H9 (cell line): ENCODE measurements at regions not wholly inside any gene's neighbourhood (a gene's known extent, or its start where the extent isn't known, plus 50 kb on each side); places are given as distances from the start of the nearest gene placed in this dataset.
"Not testable (repeated sequence)": the region's sequence is repeated elsewhere in the genome, so short reads cannot be mapped to it uniquely, and the experiment has no call there.

Source experiments
- DNase-seq: peaks from one replicate; pipeline ENCODE4 v3.0.0-alpha.2; 2017
- H2AFZ ChIP-seq: one replicate; pipeline ENCODE4 v1.6.1; 2013; ENCODE audit warnings: mild to moderate bottlenecking, low read length, control low read depth, moderate library complexity
- H2AK5ac ChIP-seq: 2 replicates; pipeline ENCODE4 v1.6.1; 2013; ENCODE audit warnings: low read length, control low read depth, mixed read lengths; ENCODE audit not compliant: insufficient read length
- H2BK120ac ChIP-seq: one replicate; pipeline ENCODE4 v1.6.1; 2013; ENCODE audit warnings: low read depth, mild to moderate bottlenecking, low read length, control low read depth, inconsistent platforms; ENCODE audit not compliant: poor library complexity, severe bottlenecking
- H2BK12ac ChIP-seq: 2 replicates; pipeline ENCODE4 v1.6.1; 2013; ENCODE audit warnings: low read length, control low read depth, mixed read lengths, low read depth; ENCODE audit not compliant: insufficient read length
- H2BK15ac ChIP-seq: 2 replicates; pipeline ENCODE4 v1.6.1; 2013; ENCODE audit warnings: low read depth, low read length, control low read depth
- H2BK20ac ChIP-seq: one replicate; pipeline ENCODE4 v1.6.1; 2013; ENCODE audit warnings: low read depth, mild to moderate bottlenecking, low read length, control low read depth, inconsistent platforms; ENCODE audit not compliant: poor library complexity, severe bottlenecking
- H2BK5ac ChIP-seq: 2 replicates; pipeline ENCODE4 v1.6.1; 2013; ENCODE audit warnings: low read length, control low read depth, mixed read lengths; ENCODE audit not compliant: insufficient read length
- H3K14ac ChIP-seq: 2 replicates; pipeline ENCODE4 v1.6.1; 2013; ENCODE audit warnings: low read length, control low read depth; ENCODE audit not compliant: insufficient read depth
- H3K18ac ChIP-seq: 2 replicates; pipeline ENCODE4 v1.6.1; 2013; ENCODE audit warnings: low read depth, mild to moderate bottlenecking, mixed read lengths, low read length, control low read depth; ENCODE audit not compliant: insufficient read length
- H3K23ac ChIP-seq: 2 replicates; pipeline ENCODE4 v1.6.1; 2013; ENCODE audit warnings: low read length, control low read depth, mixed read lengths, low read depth; ENCODE audit not compliant: insufficient read length
- H3K23me2 ChIP-seq: 2 replicates; pipeline ENCODE4 v1.6.1; 2013; ENCODE audit warnings: low read depth, mild to moderate bottlenecking, mixed read lengths, low read length, control low read depth; ENCODE audit not compliant: insufficient read length, poor library complexity, severe bottlenecking
- H3K27ac ChIP-seq: 2 replicates; pipeline ENCODE4 v1.5.1; 2013; ENCODE audit warnings: low read length, control low read depth, mixed read lengths, low read depth; ENCODE audit not compliant: insufficient read length
- H3K27me3 ChIP-seq: 2 replicates; pipeline ENCODE4 v1.6.1; 2013; ENCODE audit warnings: low read length, control low read depth, inconsistent platforms; ENCODE audit not compliant: insufficient read depth
- H3K4ac ChIP-seq: 2 replicates; pipeline ENCODE4 v1.6.1; 2013; ENCODE audit warnings: low read depth, mild to moderate bottlenecking, control low read depth, inconsistent platforms, low read length, moderate library complexity
- H3K4me1 ChIP-seq: 2 replicates; pipeline ENCODE4 v1.6.1; 2013; ENCODE audit warnings: low read length, control low read depth, inconsistent platforms; ENCODE audit not compliant: insufficient read depth
- H3K4me2 ChIP-seq: 2 replicates; pipeline ENCODE4 v1.6.1; 2013; ENCODE audit warnings: low read length, control low read depth, mixed read lengths; ENCODE audit not compliant: insufficient read length, insufficient read depth
- H3K56ac ChIP-seq: 2 replicates; pipeline ENCODE4 v1.6.1; 2013; ENCODE audit warnings: low read depth, mild to moderate bottlenecking, mixed read lengths, low read length, control low read depth; ENCODE audit not compliant: insufficient read length
- H3K79me1 ChIP-seq: 2 replicates; pipeline ENCODE4 v1.6.1; 2013; ENCODE audit warnings: low read depth, mild to moderate bottlenecking, moderate library complexity, low read length, control low read depth, inconsistent platforms; ENCODE audit not compliant: insufficient read depth, poor library complexity, severe bottlenecking
- H3K79me2 ChIP-seq: 2 replicates; pipeline ENCODE4 v1.6.1; 2013; ENCODE audit warnings: low read length, control low read depth, inconsistent platforms; ENCODE audit not compliant: insufficient read depth
- H3K9ac ChIP-seq: 2 replicates; pipeline ENCODE4 v1.6.1; 2013; ENCODE audit warnings: low read length, control low read depth, mixed read lengths; ENCODE audit not compliant: insufficient read length; ENCODE audit errors: extremely low read depth
- H3K9me3 ChIP-seq: one replicate; pipeline ENCODE4 v1.6.1; 2013; ENCODE audit warnings: low read depth, low read length, inconsistent platforms; ENCODE audit not compliant: control insufficient read depth
- H3T11ph ChIP-seq: one replicate; pipeline ENCODE4 v1.6.1; 2013; ENCODE audit warnings: mild to moderate bottlenecking, low read length, control low read depth, inconsistent platforms
- H4K20me1 ChIP-seq: one replicate; pipeline ENCODE4 v1.6.1; 2013; ENCODE audit not compliant: control insufficient read depth, insufficient read length, insufficient read depth
- H4K5ac ChIP-seq: 2 replicates; pipeline ENCODE4 v1.6.1; 2013; ENCODE audit warnings: low read depth, mild to moderate bottlenecking, mixed read lengths, low read length, control low read depth; ENCODE audit not compliant: insufficient read length
- H4K8ac ChIP-seq: replicated peaks from 2 replicates; pipeline ENCODE4 v1.6.1; 2013; ENCODE audit warnings: low read length, control low read depth, mixed read lengths, low read depth; ENCODE audit not compliant: insufficient read length
- H4K91ac ChIP-seq: 2 replicates; pipeline ENCODE4 v1.6.1; 2013; ENCODE audit warnings: low read depth, mild to moderate bottlenecking, moderate library complexity, mixed read lengths, low read length, control low read depth; ENCODE audit not compliant: insufficient read length
- H3K27ac Mint-ChIP-seq, 3 experiments: 2 replicates in 2 of 3; 3 replicates in 1 of 3; pipeline ENCODE4 v1.8.0; 2020 to 2021; ENCODE audit warnings: mixed read lengths in 3 of 3, mild to moderate bottlenecking in 1 of 3, moderate library complexity in 1 of 3
- H3K27me3 Mint-ChIP-seq: 2 replicates; pipeline ENCODE4 v1.8.0; 2021; ENCODE audit warnings: low read depth, mild to moderate bottlenecking, moderate library complexity, mixed read lengths
- H3K36me3 Mint-ChIP-seq, 3 experiments: 2 replicates in 2 of 3; 3 replicates in 1 of 3; pipeline ENCODE4 v1.8.0; 2020 to 2021; ENCODE audit warnings: low read depth in 3 of 3, mixed read lengths in 3 of 3; ENCODE audit not compliant: insufficient read depth in 1 of 3
- H3K4me1 Mint-ChIP-seq, 2 experiments: 2 replicates each; pipeline ENCODE4 v1.8.0; 2020; ENCODE audit warnings: mixed read lengths in 2 of 2
- H3K4me3 Mint-ChIP-seq, 2 experiments: 2 replicates in 1 of 2; 3 replicates in 1 of 2; pipeline ENCODE4 v1.8.0; 2020 to 2021; ENCODE audit warnings: mild to moderate bottlenecking in 2 of 2, mixed read lengths in 2 of 2, moderate library complexity in 1 of 2
- H3K9me3 Mint-ChIP-seq, 2 experiments: 2 replicates in 1 of 2; 3 replicates in 1 of 2; pipeline ENCODE4 v1.8.0; 2020; ENCODE audit warnings: mild to moderate bottlenecking in 2 of 2, mixed read lengths in 2 of 2, moderate library complexity in 1 of 2
- CTCF ChIP-seq: fragments of 200-600 bp; sonication (generic); conservative IDR thresholded peaks from 3 replicates; pipeline ENCODE4 v1.8.0; 2021; ENCODE audit warnings: antibody characterized with exemption, mild to moderate bottlenecking
- WGBS: extraction: QIAGEN DNeasy Blood & Tissue Kit; methylation state at CpG from one replicate; pipeline ENCODE4 v1.1.7; 2013; ENCODE audit warnings: missing lambda C conversion rate, low lambda C conversion rate, mixed read lengths; ENCODE audit not compliant: insufficient read length; ENCODE audit errors: extremely low coverage; 5-methylcytosine and 5-hydroxymethylcytosine counted together

- no peaks in the 10 kb centered on the region for H3K4me1 ChIP-seq
- H3K9me3 Mint-ChIP-seq, result peaks cover 11% of the 10 kb centered on the region in 2 experiments
- H2AK5ac ChIP-seq, result no peak overlapping the region
- no peak overlapping the region for H3K14ac ChIP-seq
- no peak overlapping the region for H3K9ac ChIP-seq
- no peaks in the 10 kb centered on the region for H3K79me2 ChIP-seq
- no peak for TF ChIP-seq CTCF
- H3K4me2 ChIP-seq, result no peak overlapping the region
- H3K27ac ChIP-seq, result no peak overlapping the region
- no peak overlapping the region for H2BK120ac ChIP-seq
- WGBS, result no CpG with 5 or more reads among the region's 7 CpGs
- H3K4me1 Mint-ChIP-seq, result no peaks in the 10 kb centered on the region
- H4K20me1 ChIP-seq, result no peaks in the 10 kb centered on the region
- no peaks in the 10 kb centered on the region for H3K79me1 ChIP-seq
- H2BK5ac ChIP-seq, result no peak overlapping the region
- H3K27me3 Mint-ChIP-seq, result no peaks in the 10 kb centered on the region
- DNase-seq, result no peak
- no peak overlapping the region for H2BK20ac ChIP-seq
- H2AFZ ChIP-seq, result no peak overlapping the region
- H3T11ph ChIP-seq, result no peak overlapping the region
- no peak overlapping the region for H3K4ac ChIP-seq
- H3K27me3 ChIP-seq, result no peaks in the 10 kb centered on the region
- H4K91ac ChIP-seq, result no peak overlapping the region
- H3K18ac ChIP-seq, result no peak overlapping the region
- no peak overlapping the region for H4K5ac ChIP-seq
- no peak overlapping the region for H3K27ac Mint-ChIP-seq
- no peak overlapping the region for H4K8ac ChIP-seq
- no peak overlapping the region for H2BK12ac ChIP-seq
- peaks cover 5 to 10% (median 7%) of the 10 kb centered on the region in 3 experiments; a peak in 5 of 7 replicates for H3K36me3 Mint-ChIP-seq
- no peak overlapping the region for H3K4me3 Mint-ChIP-seq
- H3K23me2 ChIP-seq, result no peaks in the 10 kb centered on the region
- H3K23ac ChIP-seq, result no peak overlapping the region
- no peak overlapping the region for H2BK15ac ChIP-seq
- no peaks in the 10 kb centered on the region for H3K9me3 ChIP-seq
- no peak overlapping the region for H3K56ac ChIP-seq
Measured at GRCh38 chr4:127379499-127379898, 253.3 kb upstream of the INTU start.

GRCh38 chr4:127379948-127380347 is 252.8 kb upstream of the INTU start:
- H4K8ac ChIP-seq, H3K4ac ChIP-seq, H2AK5ac ChIP-seq, H2BK12ac ChIP-seq, H3K4me2 ChIP-seq, H3K18ac ChIP-seq, H3K9me3 ChIP-seq, H3K79me1 ChIP-seq, H3T11ph ChIP-seq, H3K56ac ChIP-seq, H4K20me1 ChIP-seq, H3K23ac ChIP-seq, H3K4me3 Mint-ChIP-seq, H3K9ac ChIP-seq, H3K27ac ChIP-seq, H2BK120ac ChIP-seq, H3K27me3 Mint-ChIP-seq, H4K5ac ChIP-seq, H3K14ac ChIP-seq, H3K27ac Mint-ChIP-seq, H3K23me2 ChIP-seq, H2BK15ac ChIP-seq, H3K79me2 ChIP-seq, H2BK5ac ChIP-seq, H4K91ac ChIP-seq, H3K4me1 ChIP-seq, H3K27me3 ChIP-seq, DNase-seq, H2AFZ ChIP-seq, H2BK20ac ChIP-seq, H3K4me1 Mint-ChIP-seq: not testable (repeated sequence)
- Mint-ChIP-seq H3K9me3 (peaks cover 11% of the 10 kb centered on the region in 2 experiments), H3K36me3 (peaks cover 5 to 10% (median 7%) of the 10 kb centered on the region in 3 experiments; a peak in 5 of 7 replicates)
- WGBS, result no CpG with 5 or more reads among the region's 18 CpGs
